ENCODE measurements at regions not wholly inside any gene's neighbourhood (a gene's known extent, or its start where the extent isn't known, plus 50 kb on each side); places are given as distances from the start of the nearest gene placed in this dataset.

DNA sequence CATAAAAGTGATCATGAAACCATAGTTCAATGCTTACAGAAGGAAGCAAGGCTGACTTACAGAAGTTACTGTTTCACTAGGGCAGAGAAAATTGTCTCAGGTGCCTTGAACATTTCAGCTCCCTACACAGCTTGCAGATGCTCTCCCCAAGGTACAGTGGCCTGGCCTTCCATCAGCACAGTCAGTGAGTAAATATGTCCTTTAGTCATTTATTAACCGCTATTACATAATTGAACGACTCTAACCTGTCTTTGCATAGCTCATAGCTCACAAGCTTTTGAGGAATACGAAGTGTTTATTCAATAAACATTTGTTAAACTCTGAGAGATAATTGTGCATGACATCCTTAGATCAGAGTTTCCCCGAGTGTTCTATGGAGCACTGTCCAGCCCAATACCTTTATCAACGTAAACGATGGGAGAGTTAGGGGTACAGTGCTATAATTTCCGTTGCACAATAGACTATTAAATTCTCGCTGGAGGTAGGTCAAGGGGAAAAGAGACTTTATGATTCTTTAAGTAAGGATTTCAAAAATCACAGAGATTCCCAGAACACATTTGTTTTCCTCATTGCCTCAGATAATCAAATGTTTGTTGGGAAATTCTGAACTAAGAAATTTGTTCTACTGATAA lies 677.8 kb downstream of the TSN start:
- Histone ChIP-seq H3K9me3 (ENCODE audit: control insufficient read depth, insufficient read depth, low read depth, low read length) (no peaks in the 10 kb centered on the region), H3K4me3 (ENCODE audit: low read depth, low read length) (no peak overlapping the region), H3K27ac (ENCODE audit: extremely low read depth, low read depth, low read length) (no peak overlapping the region), H3K4me1 (ENCODE audit: control insufficient read depth, insufficient read depth, low read length) (no peaks in the 10 kb centered on the region), H3K36me3 (ENCODE audit: control insufficient read depth in 2 of 2, insufficient read depth in 1 of 2, low read length in 2 of 2) (no peaks in the 10 kb centered on the region)
- ChIA-PET CTCF (interaction anchor here (0.7 kb wide), 1 partner anchor 40 kb away, joined by 3 read pairs; no protein-coding TSS in a partner anchor), POLR2A (no interaction called here)
- TF ChIP-seq SP3 (tag by site-specific recombination; IDR thresholded peaks at IDR 0.05), result no peak
- TF ChIP-seq, protein P1, sequence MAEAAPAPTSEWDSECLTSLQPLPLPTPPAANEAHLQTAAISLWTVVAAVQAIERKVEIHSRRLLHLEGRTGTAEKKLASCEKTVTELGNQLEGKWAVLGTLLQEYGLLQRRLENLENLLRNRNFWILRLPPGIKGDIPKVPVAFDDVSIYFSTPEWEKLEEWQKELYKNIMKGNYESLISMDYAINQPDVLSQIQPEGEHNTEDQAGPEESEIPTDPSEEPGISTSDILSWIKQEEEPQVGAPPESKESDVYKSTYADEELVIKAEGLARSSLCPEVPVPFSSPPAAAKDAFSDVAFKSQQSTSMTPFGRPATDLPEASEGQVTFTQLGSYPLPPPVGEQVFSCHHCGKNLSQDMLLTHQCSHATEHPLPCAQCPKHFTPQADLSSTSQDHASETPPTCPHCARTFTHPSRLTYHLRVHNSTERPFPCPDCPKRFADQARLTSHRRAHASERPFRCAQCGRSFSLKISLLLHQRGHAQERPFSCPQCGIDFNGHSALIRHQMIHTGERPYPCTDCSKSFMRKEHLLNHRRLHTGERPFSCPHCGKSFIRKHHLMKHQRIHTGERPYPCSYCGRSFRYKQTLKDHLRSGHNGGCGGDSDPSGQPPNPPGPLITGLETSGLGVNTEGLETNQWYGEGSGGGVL (tag by site-specific recombination; IDR thresholded peaks at IDR 0.05), result no peak
- no peak for TF ChIP-seq ZNF777 (tag by site-specific recombination; IDR thresholded peaks at IDR 0.05; ENCODE audit: borderline replicate concordance)
- TF ChIP-seq, protein P2, sequence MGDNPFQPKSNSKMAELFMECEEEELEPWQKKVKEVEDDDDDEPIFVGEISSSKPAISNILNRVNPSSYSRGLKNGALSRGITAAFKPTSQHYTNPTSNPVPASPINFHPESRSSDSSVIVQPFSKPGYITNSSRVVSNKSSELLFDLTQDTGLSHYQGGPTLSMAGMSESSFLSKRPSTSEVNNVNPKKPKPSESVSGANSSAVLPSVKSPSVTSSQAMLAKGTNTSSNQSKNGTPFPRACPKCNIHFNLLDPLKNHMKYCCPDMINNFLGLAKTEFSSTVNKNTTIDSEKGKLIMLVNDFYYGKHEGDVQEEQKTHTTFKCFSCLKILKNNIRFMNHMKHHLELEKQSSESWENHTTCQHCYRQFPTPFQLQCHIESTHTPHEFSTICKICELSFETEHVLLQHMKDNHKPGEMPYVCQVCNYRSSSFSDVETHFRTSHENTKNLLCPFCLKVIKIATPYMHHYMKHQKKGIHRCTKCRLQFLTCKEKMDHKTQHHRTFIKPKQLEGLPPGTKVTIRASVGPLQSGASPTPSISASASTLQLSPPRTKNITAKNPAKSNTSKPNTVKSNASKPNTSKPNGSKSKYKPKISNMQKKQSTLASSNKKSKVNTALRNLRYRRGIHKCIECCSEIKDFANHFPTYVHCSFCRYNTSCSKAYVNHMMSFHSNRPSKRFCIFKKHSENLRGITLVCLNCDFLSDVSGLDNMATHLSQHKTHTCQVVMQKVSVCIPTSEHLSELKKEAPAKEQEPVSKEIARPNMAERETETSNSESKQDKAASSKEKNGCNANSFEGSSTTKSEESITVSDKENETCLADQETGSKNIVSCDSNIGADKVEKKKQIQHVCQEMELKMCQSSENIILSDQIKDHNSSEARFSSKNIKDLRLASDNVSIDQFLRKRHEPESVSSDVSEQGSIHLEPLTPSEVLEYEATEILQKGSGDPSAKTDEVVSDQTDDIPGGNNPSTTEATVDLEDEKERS (tag by site-specific recombination; IDR thresholded peaks at IDR 0.05), result no peak
- no peak for TF ChIP-seq ZNF426 (tag by site-specific recombination; IDR thresholded peaks at IDR 0.05)
- no peak for TF ChIP-seq ZNF138 (tag by site-specific recombination; IDR thresholded peaks at IDR 0.05; ENCODE audit: borderline replicate concordance)
- TF ChIP-seq ZBTB21 (tag by site-specific recombination; IDR thresholded peaks at IDR 0.05), result no peak
- TF ChIP-seq, protein P3, sequence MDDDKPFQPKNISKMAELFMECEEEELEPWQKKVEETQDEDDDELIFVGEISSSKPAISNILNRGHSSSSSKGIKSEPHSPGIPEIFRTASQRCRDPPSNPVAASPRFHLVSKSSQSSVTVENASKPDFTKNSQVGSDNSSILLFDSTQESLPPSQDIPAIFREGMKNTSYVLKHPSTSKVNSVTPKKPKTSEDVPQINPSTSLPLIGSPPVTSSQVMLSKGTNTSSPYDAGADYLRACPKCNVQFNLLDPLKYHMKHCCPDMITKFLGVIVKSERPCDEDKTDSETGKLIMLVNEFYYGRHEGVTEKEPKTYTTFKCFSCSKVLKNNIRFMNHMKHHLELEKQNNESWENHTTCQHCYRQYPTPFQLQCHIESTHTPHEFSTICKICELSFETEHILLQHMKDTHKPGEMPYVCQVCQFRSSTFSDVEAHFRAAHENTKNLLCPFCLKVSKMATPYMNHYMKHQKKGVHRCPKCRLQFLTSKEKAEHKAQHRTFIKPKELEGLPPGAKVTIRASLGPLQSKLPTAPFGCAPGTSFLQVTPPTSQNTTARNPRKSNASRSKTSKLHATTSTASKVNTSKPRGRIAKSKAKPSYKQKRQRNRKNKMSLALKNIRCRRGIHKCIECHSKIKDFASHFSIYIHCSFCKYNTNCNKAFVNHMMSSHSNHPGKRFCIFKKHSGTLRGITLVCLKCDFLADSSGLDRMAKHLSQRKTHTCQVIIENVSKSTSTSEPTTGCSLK (tag by site-specific recombination; IDR thresholded peaks at IDR 0.05), result no peak
- TF ChIP-seq ZNF112 (tag by site-specific recombination; IDR thresholded peaks at IDR 0.05), result no peak

GRCh38 chr2:122445003-122445402 lies 689.6 kb downstream of the TSN start:
- H3K4me3 ChIP-seq (ENCODE audit: low read depth, low read length), result no peak overlapping the region
- ChIA-PET POLR2A (no interaction called here), CTCF (no interaction called here)
- no peak for TF ChIP-seq ZFP37 (tag by site-specific recombination; IDR thresholded peaks at IDR 0.05)
- no peak for TF ChIP-seq KLF1 (tag by site-specific recombination; IDR thresholded peaks at IDR 0.05)
- no peak for TF ChIP-seq IKZF3 (tag by site-specific recombination; IDR thresholded peaks at IDR 0.05)
- no peaks in the 10 kb centered on the region for H3K4me1 ChIP-seq (ENCODE audit: control insufficient read depth, insufficient read depth, low read length)
- H3K27ac ChIP-seq (ENCODE audit: extremely low read depth, low read depth, low read length), result no peak overlapping the region
- no peaks in the 10 kb centered on the region for H3K36me3 ChIP-seq (ENCODE audit: control insufficient read depth in 2 of 2, insufficient read depth in 1 of 2, low read length in 2 of 2)
- no peaks in the 10 kb centered on the region for H3K9me3 ChIP-seq (ENCODE audit: control insufficient read depth, insufficient read depth, low read depth, low read length)

GRCh38 chr2:122446761-122447160 lies 691.3 kb downstream of the TSN start:
- POLR2A ChIA-PET, result no interaction called here
- Histone ChIP-seq H3K4me1 (ENCODE audit: control insufficient read depth, insufficient read depth, low read length) (no peaks in the 10 kb centered on the region), H3K36me3 (ENCODE audit: control insufficient read depth in 2 of 2, insufficient read depth in 1 of 2, low read length in 2 of 2) (no peaks in the 10 kb centered on the region), H3K27ac (ENCODE audit: extremely low read depth, low read depth, low read length) (no peak overlapping the region), H3K9me3 (ENCODE audit: control insufficient read depth, insufficient read depth, low read depth, low read length) (no peaks in the 10 kb centered on the region), H3K4me3 (ENCODE audit: low read depth, low read length) (no peak overlapping the region)
- TF ChIP-seq ZNF248 (tag by site-specific recombination; IDR thresholded peaks at IDR 0.05) (no peak), ZNF473 (tag by site-specific recombination; IDR thresholded peaks at IDR 0.05) (no peak), ZBTB20 (tag by site-specific recombination; IDR thresholded peaks at IDR 0.05) (no peak), PBX3 (CRISPR knock-in tag; IDR thresholded peaks at IDR 0.05) (no peak), ZNF776 (tag by site-specific recombination; IDR thresholded peaks at IDR 0.05; ENCODE audit: borderline replicate concordance) (no peak), ZNF621 (tag by site-specific recombination; IDR thresholded peaks at IDR 0.05) (no peak), SCRT2 (tag by site-specific recombination; IDR thresholded peaks at IDR 0.05) (no peak), ZNF354C (tag by site-specific recombination; IDR thresholded peaks at IDR 0.05; ENCODE audit: borderline replicate concordance, low read depth) (no peak)
- CTCF ChIA-PET, result no interaction called here
